ENCODE measurements at regions not wholly inside any gene's neighbourhood (a gene's known extent, or its start where the extent isn't known, plus 50 kb on each side); places are given as distances from the start of the nearest gene placed in this dataset.

- no peak for DNase-seq
Measured at GRCh38 chr3:25125201-25125600, 302.9 kb upstream of the RARB start.

DNA sequence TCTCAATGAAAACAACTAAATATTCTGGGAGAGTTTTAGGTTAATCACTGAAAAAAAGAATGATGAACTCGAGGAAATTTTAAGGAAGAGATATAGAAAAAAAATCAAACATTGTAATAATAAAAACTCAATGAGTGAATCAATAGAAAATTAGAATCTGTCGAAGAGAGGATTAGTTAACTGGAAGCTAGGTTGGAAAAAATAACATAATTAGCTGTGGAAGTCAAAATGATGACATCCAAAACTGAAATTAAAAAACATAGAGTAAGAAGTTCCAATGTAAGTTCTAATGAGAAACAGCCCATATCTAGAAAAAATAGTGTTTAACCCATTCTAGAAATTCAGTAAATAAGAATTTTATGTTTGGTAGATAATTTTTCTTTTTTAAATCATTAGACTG lies 299.3 kb upstream of the RARB start:
- no peak for DNase-seq

DNA sequence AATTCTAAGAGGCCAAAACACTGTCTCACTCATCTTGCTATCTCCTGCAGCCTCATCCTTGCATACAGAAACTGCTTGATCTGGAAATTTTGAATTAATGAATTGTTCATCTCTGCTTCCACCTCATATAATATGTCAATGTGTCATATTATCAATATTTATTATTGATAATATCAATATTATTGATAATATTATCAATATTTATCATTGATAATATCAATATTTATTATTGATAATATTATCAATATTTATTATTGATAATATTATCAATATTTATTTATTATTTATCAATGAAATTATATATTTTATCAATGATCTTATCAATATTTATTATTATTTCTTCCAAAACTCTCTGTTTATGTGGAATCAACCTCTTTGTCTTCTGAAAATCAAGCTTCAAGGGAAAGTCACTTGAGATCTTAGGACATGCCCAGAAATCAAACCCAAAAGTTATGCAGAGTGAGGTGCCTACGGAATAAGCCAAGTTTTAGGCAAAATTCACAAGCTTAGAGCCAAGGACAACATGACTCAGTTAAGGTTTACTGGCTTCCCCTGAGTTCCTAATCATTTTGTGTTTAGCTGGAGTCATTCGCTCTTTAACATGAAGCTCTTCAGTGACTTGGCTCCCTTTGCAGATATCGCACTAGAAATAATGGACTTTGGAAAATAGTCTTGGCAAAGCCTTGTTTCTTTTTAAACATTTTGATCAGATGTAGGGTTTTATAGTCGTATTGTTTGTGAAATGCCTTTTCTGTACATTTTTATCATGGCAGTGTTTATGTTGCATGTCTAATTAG lies 297.1 kb upstream of the RARB start:
- DNase-seq = no peak

DNA sequence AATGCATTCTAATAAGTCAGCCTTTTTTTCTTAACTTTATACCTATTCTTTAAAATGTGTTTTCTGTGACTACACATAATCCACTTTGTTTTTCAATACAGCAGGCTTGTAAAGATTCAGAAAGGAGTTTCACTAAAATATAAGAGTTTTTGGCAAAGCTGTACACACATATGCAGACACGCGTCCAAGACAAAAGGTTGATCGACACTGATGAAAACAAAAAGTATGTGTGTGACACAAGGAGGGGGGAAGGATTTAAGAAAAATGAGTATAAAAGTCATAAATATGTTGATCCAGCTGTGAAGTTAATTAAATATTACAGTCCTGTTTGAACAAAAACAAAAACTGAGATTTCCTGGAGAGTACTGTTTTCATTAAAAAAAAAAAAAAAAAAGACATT lies 294.5 kb upstream of the RARB start:
- no peak for DNase-seq

DNA sequence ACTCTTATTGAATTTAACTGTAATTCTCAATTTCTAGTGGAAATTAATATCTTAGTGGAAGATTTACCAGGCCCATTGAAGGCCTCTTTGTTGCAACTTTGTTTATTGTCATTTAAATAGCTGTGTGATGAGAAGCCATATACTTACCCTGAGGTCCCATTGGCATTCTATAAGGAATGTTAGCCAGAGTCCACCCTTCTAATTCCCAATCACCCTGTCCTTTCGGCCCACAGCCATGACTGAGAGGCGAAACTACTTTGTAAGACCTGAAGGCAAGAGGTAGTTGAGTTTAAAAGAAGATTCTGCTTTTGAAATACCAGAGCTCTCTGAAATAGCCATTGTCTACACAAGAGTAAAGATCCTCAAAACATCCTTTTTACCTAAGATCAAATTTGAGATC lies 290.5 kb upstream of the RARB start:
- no peak for DNase-seq

GRCh38 chr3:25139267-25139666 lies 288.8 kb upstream of the RARB start:
- no peak for DNase-seq

DNA sequence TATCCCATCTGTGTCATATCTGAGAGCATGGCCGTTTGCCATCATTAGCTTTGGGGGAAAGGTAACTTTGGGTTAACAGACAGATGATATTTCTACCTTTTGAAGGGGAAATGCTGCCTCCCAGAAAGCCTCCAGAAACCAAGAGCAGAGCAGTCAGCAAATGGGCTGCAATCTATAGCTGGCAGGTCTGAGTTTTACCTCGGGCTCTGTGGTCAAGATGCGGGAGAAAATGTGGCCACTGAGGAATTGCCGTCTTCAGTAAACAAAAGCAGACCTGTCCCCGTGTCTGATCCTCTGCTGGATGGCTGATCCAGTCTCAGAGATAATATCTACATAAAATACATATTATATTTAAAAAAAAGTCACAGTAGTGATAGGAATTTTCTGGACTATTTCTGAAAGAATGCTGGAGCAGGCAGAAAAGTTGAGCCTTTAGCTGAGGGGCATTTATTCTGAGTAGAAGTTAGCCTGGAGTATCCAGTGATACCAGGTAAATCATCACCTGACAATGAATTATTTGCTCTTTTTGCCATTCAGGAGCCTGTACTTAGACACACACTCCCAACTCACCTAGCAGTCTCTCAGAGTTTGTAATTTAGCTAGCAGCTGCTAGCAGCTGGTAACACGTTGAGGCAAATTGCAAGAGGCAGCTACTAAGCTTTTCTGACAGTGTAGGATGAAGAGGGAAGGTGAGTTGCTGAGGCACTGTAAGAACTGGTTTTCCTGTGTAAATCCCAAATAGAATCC lies 285.3 kb upstream of the RARB start:
- no peak for DNase-seq

DNA sequence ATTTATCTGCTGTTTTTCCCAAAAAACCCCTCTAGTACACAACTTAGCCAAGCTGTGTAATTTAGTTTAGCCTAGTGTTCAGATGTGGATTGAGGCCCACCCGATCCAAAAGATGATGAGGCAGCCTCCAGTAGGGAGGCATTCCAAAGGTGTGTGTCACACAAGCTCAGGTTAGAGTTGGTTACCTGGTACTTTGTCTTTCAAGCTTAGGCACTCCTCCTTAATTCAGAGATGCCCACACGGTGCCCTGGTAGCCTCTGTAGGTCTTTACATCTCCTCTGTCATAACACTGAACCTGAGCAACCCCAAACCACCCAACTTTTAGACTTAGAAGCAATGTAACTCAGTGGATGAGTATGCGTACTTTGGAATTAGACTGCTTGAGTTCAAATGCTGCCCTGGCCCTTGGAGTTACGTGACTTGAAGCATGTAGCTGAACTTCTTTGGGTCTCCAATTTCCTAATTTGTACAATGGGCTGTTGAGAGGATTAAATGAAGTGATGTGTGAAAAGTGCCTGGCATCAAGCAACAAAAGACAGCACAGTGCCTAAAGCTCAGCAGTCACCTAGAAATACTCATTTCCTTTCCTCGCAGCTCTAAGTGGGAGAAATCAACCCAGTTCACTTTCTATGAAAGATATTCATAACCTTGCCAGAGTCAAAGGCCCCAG lies 284.6 kb upstream of the RARB start:
- DNase-seq = no peak

DNA sequence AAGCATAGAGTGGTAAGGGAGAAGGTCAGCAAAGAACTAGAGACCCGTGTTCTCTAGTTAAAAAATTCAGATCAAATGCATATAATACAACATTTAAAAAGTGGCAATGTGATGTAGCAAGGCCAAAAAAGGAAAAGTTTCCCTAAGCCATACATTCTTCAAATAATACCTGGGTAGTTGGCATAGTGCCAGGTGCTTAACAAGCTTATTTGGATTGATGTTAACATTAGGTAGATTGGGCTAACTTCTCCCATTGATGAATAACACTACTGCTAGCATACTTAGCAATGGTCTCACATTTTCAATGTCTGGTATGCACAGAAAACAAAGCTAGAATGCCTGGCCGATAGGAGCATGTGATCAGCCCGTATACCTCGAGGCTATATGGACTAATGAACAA lies 283.6 kb upstream of the RARB start:
- no peak for DNase-seq

DNA sequence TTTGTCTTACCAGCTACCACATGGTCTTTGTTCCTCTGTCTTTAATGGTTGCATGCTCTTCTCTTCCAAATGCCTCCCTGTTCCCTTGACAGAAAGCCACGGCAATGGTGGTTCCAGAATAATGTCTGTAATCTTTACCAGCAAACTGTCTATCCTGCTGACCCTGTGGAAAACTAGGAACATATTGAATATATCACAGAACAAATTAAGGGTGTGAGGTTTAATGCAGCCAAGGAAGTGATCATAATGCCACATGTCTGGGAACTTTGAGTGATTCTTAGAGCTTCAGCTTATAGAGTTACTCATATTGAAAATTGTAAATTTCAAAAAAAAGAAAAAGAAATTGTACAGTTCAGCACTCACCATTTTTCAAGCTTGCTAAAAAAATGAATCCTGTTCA lies 282.9 kb upstream of the RARB start:
- no peak for DNase-seq

DNA sequence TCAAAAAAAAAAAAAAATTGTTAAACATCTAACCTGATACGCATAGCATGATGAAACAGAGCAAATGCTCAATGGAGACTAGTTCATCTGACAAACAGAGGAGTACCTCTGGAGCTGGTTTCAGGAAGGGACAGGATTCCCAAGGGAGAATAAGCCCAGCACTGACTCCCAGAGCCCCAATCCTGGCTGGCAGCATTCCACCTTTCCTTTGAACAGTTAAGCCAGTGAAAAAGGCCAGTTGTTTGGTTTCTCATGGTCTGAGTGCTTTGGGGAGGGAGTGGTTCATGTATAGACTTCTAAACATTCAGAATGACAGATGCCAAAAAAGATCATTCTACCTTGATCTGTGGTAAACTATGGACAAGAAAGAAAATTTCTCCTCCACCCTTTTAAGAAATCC lies 277.9 kb upstream of the RARB start:
- DNase-seq = no peak

DNA sequence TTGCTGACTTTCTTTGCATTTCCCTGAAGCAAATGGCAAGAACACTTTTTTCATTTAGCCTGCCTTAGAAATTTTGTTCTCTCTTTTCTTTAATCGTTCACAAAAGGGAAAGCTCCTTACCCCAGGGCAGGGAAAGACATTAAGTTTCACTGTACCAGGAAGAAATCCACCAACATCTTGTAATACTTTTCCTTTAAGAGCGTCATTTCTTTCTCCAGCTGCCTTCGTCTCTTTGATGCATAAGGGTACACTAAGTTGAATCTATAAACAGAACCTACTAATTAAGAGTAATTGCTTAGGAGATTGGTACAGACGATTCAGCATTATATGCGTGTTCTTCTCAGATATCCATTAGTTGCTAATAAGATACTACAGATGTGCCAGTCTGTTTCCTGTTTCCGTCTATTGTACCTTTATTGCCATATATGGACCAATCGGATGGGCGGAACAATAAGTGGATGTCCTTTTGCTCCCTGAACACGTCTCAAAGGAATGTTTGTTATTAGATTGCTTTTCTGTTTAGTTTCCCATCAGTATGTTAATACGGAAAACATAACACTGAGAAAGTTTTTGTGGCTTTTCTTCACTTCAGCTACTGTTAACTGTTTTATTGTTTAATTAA lies 276.7 kb upstream of the RARB start:
- no peak for DNase-seq

- DNase-seq = no peak
Measured at GRCh38 chr3:25151903-25152295, 276.2 kb upstream of the RARB start.

DNA sequence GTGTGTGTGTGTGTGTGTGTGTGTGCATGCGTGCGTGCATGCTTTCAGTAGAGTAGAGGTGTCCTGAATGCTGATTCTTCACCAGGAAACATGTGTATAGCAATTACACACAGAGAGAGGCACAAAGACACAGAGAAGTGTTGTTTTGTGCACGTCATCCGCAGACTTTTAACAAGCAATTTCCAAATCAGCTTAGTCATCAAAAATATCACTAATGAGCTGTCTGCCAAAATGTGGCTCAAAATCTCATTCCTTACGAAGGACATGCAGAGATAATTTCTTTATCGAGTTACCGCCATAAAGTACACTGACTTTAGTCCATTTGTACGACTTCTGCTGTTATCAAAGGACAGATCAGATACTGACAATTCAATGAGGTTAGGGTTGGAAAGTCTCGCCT lies 274.9 kb upstream of the RARB start:
- DNase-seq = no peak

DNA sequence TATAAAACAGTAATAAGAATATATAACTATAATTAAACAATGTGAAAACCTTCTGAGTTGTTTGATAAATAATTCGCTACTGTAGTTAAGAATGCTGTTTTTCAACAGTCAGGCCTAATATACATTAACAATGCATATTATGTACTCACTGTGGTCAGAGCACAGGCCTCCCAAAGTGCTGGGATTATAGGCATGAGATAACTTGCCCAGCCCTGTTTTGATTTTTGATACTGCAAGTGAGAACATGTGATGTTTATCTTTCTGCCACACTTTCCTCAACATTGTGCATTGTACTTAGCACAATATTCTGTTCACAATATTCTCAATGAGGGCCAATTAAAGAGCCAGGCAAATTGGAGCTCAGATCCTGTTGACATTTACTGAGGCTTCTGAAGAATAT lies 274.5 kb upstream of the RARB start:
- DNase-seq = no peak

DNA sequence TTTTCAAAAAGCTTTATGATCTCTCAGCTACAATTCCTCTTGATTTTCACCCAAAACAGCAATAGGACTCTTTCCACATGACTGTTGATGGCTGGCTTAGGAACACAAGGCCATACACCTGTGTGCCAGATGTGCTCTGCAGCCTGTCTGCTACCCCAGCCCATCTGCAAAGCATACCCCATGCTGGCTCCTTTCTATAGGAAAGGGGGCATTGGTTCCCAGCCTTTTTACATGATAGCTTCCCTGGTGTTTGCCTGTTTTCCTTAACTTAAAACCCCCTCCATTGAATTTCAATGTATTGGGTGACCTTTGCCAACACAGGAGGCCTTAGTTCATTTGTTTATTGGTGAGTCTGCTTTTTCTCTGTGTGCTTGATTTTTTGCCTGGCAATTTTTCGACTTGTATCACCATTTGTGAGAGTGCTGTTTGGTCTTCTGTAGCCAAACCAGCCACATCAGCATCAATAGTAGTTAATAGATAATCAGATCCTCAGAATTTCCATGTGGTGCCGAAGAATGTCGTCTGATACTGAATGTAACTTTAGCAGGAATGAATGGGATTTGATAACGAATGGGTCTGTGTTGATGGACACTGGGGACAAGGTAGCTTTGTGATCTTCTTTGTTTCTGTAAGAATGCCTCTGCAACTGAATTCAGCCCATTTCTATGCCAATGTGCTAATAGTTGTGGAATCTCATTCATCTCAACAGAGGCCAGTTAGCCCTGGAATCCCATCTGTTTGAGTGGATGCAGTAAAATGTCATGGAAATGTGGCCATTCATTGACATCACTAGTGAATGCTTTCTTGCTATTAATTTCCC lies 272.2 kb upstream of the RARB start:
- no peak for DNase-seq

- DNase-seq = no peak
Measured at GRCh38 chr3:25156626-25157025, 271.4 kb upstream of the RARB start.

- DNase-seq = no peak
Measured at GRCh38 chr3:25165306-25165705, 262.8 kb upstream of the RARB start.

DNA sequence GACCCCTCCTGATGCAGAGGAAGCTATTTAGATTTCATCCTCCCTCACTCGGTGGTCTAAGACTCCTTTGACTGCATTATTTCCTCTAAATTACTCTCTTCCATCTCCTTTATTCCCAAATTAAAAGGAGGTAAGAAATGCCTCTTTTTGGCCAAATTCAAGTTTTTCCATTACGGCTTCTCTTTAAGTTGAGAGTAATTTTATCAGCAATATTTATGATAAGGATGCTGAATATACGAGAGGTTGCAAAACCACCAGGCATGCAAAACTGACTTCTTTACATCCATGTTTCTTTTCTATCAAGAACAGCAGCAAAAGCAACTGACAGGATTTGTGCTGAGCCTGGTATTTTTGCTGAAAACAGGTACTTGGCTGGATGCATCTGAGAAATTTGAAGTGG lies 262.0 kb upstream of the RARB start:
- DNase-seq = no peak

DNA sequence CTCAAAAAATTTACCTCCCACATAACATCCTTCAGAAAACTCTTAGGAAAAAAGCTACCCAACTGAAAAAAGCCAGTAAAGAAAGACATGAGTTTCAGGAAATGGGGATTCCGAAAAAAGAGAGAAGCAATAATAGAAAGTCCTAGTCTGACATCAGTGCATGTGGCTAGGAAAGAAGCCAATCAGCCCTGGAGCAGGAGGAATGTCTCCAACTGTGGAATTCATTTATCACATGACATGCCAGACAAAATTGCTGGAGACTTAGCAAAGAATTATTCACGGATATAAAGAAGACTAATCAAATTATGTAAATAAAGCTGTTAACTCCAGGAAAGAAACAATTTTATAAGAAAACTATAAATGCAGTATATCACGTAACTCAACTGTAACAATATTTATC lies 258.9 kb upstream of the RARB start:
- no peak for DNase-seq

DNA sequence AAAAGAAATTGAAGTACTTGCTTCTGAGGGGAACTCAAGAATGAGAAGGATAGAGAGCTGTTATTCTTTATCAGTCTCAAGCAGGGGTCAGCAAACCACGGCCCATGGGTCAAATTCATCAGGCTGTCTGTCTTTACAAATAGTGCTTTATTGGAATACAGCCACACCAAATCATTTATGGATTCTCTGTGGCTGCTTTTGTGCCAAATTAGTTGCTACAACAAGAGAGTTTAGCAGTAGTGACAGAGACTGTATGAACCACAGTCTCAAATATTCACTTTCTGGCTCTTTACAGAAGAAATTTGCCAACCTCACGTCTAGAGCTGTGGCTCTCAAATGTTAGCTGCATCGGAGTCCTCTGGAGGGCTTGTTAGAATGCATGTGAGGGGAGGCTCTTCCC lies 258.0 kb upstream of the RARB start:
- no peak for DNase-seq

DNA sequence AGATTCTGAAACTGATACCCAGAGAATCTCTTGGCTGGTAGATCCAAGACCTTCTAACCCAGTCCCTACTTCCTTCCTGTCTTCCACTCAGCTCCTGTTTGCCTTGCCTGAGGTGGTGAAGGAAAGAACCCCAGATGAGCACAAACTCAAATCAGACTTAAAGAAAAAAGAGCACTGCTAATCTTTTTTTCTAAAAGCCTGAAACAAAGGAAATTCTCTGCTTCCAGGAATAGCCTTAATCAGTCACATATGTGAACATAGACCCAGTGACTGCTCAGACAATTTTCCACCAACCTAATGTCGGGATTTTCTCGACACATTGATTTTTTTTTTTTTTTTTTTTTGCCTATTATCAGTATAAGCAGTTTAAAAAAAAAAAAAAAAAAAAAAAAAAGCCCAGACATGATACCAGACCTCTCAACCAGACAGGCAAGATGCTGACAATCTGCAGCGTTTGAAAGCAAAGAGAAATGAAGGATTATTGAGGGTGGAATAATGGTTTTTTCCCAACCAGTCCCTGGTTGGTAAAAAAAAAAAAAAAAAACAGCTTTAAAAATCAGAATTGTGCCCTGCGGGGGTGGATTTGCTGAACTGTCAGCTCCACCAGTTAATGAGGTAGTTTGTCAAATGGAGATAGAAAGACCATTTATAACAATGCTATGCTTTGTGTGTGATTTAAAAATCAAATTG lies 256.8 kb upstream of the RARB start:
- DNase-seq = no peak

Data from inflammatory macrophage treated with lipopolysaccharide for 4 hours (primary cell).